WTC11 (cell line): ENCODE measurements at regions not wholly inside any gene's neighbourhood (a gene's known extent, or its start where the extent isn't known, plus 50 kb on each side); places are given as distances from the start of the nearest gene placed in this dataset.
"Not testable (repeated sequence)": the region's sequence is repeated elsewhere in the genome, so short reads cannot be mapped to it uniquely, and the experiment has no call there.

Source experiments
- ATAC-seq: fragments of 200-7000 bp; cut with Tn5 transposase; 2 replicates; pipeline ENCODE4 v1.10.0; 2021; ENCODE audit warnings: mild to moderate bottlenecking, moderate library complexity
- CTCF ChIA-PET: fragments of 300-600 bp; sonication (Branson Sonifier 250); formaldehyde crosslinking; loops from one replicate; lab custom pipeline; 2021; ENCODE audit warnings: antibody characterized with exemption; lab: Charles Lee
- POLR2A ChIA-PET: fragments of 350-600 bp; sonication (Branson Sonifier 250); formaldehyde crosslinking; loops from one replicate; lab custom pipeline; 2021; ENCODE audit warnings: antibody characterized with exemption; lab: Charles Lee
- DNase-seq: peaks from one replicate; pipeline ENCODE4 v3.0.0; 2021; ENCODE audit warnings: low spot score
- H3K27ac Mint-ChIP-seq: 2 replicates; pipeline ENCODE4 v1.8.0; 2021; ENCODE audit warnings: mixed read lengths
- H3K27me3 Mint-ChIP-seq: 2 replicates; pipeline ENCODE4 v1.8.0; 2021; ENCODE audit warnings: low read depth, mild to moderate bottlenecking, moderate library complexity, mixed read lengths
- H3K36me3 Mint-ChIP-seq: 2 replicates; pipeline ENCODE4 v1.8.0; 2021; ENCODE audit warnings: mixed read lengths
- H3K4me1 Mint-ChIP-seq: 2 replicates; pipeline ENCODE4 v1.8.0; 2022; ENCODE audit warnings: mixed read lengths
- H3K4me3 Mint-ChIP-seq: 2 replicates; pipeline ENCODE4 v1.8.0; 2021; ENCODE audit warnings: mild to moderate bottlenecking, moderate library complexity, mixed read lengths
- H3K9me3 Mint-ChIP-seq: 2 replicates; pipeline ENCODE4 v1.8.0; 2021; ENCODE audit warnings: mixed read lengths
- CREM ChIP-seq: sonication (generic); formaldehyde crosslinking; IDR thresholded peaks from 2 replicates; pipeline ENCODE4 v1.8.1; 2022; ENCODE audit warnings: mild to moderate bottlenecking, missing genetic modification reagents, moderate library complexity
- GABPB1 ChIP-seq: sonication (generic); formaldehyde crosslinking; IDR thresholded peaks from 2 replicates; pipeline ENCODE4 v1.8.1; 2023; ENCODE audit warnings: mild to moderate bottlenecking, missing genetic modification reagents

DNA sequence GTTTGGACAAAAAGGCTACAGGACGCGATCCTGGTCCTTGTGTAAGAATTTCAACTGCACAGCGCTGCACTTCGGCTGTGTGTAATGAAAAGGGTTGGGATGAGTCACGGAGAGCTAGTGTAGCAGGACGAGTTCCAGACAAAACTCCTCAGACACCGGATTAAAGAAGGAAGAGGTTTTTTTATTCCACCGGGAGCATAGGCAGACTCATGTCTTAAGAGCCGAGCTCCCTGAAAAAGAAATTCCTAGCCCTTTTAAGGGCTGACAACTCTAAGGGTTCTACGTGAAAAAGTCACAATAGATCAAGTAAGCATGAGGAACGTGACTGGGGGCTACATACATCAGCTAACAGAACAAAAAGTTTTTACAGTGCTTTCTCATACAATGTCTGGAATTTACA is 54.8 kb upstream of the FAM90A1 start:
- POLR2A ChIA-PET, H3K4me3 Mint-ChIP-seq, H3K27me3 Mint-ChIP-seq, H3K9me3 Mint-ChIP-seq, H3K36me3 Mint-ChIP-seq, ATAC-seq, H3K27ac Mint-ChIP-seq, DNase-seq: not testable (repeated sequence)
- CTCF ChIA-PET: interaction anchor here (0.9 kb wide), 1 partner anchor 38 kb away, joined by 3 read pairs; no protein-coding TSS in a partner anchor
- H3K4me1 Mint-ChIP-seq: peaks cover 51% of the 10 kb centered on the region

DNA sequence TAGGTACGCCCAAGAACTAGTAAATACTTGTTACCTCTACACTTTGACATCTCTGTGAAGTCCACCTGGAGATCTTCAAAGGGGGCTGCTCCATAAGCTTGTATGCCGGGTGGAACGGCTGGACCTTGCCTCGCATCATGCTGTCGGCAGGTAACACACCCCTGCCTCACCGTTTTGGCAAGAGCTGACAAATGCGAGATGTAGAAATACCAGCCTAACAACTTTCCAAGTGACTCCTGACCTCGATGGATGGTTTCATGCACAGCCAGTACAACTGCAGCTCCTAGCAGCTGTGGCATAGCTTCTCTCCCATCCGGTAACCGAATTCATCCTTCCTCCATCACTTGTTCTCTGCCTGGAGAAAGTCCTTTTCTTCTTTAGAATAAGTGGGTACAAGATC is 58.3 kb upstream of the FAM90A1 start:
- peaks cover 22% of the 10 kb centered on the region for H3K4me1 Mint-ChIP-seq
- H3K27me3 Mint-ChIP-seq, H3K27ac Mint-ChIP-seq, ATAC-seq, H3K4me3 Mint-ChIP-seq, H3K36me3 Mint-ChIP-seq, DNase-seq, H3K9me3 Mint-ChIP-seq, POLR2A ChIA-PET: not testable (repeated sequence)
- CTCF ChIA-PET: interaction anchor here (1.7 kb wide), 1 partner anchor 104 kb away, joined by 3 read pairs; no protein-coding TSS in a partner anchor

DNA sequence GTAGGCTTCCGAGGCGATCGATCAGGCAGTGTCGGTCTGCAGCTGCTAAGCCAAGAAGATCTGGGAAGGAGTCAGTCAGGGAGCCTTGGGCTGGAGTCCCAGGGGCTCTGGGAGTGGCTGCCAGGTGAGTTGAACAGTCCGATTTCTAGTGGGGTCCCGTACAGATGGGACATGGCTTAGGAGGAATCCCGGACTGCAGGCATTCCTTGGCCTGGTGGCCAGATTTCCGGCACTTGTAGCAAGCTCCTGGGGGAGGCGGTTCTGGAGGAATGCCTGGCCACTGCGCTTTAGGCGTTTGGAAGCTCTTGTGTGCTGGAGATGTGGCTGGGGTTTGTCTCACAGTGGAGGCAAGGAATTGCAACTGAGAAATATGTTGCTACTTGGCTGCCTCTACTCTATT is 64.3 kb upstream of the FAM90A1 start:
- CTCF ChIA-PET: not testable (repeated sequence)

DNA sequence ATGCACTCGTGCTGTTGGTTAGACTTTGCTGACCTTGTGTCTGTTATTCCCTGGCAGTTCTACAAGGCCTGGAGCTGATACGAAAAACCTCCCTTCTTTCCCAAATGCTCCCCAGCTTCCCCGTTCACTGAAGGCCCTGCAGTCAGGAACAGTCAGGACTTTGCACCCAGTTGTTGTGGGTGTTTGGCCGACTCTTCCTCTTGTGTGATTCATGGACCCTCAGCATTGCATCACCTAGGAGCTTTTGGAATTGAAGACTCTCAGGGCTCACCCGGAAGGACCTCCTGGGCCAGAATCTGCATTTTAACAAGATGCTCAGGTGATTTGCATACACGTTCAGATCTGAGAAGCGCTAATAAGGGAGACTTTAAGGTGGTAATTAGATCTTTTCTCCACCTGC is 67.2 kb upstream of the FAM90A1 start:
- peak; percentile 91 for TF ChIP-seq GABPB1 (CRISPR knock-in tag)
- H3K4me1 Mint-ChIP-seq, DNase-seq, ATAC-seq, CTCF ChIA-PET, H3K4me3 Mint-ChIP-seq, POLR2A ChIA-PET: not testable (repeated sequence)
- Mint-ChIP-seq H3K9me3 (peaks cover 42% of the 10 kb centered on the region), H3K36me3 (peaks cover 46% of the 10 kb centered on the region), H3K27ac (peak overlapping the region; percentile 70; the same call in 1 of the 2 replicates), H3K27me3 (peaks cover 17% of the 10 kb centered on the region)

More for the DNA sequence above, 64.3 kb upstream of the FAM90A1 start:
- H3K4me3 Mint-ChIP-seq, H3K27ac Mint-ChIP-seq, H3K4me1 Mint-ChIP-seq, DNase-seq, ATAC-seq, POLR2A ChIA-PET: not testable (repeated sequence)
- Mint-ChIP-seq H3K27me3 (peaks cover 17% of the 10 kb centered on the region), H3K36me3 (peaks cover 46% of the 10 kb centered on the region), H3K9me3 (peaks cover 42% of the 10 kb centered on the region)

DNA sequence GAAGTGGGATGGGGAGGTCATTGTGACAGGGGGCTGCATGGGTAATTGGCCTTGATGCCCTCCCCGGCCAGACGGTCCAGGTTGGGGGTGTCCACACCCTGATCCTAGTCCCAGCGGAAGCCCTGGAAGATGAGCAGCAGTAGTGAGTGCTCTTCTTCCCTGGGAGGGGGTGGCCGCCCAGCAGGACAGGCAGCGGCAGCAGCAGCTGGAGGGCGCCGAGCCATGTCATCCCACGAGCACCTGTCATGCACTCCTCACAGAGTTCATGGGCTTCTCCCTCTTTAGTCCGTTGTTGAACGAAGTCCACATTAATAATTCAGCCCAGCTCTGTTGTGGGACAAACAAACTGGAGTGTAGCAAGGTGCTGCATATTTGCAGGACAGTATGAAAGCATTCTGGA is 81.2 kb upstream of the FAM90A1 start:
- H3K27ac Mint-ChIP-seq, DNase-seq, H3K4me3 Mint-ChIP-seq, H3K4me1 Mint-ChIP-seq, H3K36me3 Mint-ChIP-seq, ATAC-seq, CTCF ChIA-PET, H3K9me3 Mint-ChIP-seq, POLR2A ChIA-PET: not testable (repeated sequence)
- peaks cover 17% of the 10 kb centered on the region for H3K27me3 Mint-ChIP-seq

DNA sequence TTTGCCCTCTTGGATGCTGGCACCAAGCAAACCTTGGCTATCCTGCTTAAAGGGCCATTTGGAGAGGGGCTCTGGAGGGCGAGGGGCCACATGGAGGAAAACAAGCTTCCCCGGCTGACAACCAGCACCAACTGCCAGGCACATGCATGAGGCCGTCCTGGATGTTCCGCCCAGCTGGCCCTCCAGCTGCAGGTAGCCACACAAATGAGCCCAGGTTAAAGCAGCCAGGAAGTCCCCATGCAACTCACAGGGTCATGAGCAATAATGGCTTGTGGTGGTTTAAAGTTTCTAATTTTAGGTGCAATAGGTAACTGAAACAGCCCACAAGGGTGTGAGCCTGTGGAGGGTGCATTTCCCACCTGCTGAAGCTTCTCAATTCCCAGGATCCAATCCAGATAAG is 88.6 kb upstream of the FAM90A1 start:
- H3K27ac Mint-ChIP-seq, DNase-seq, CTCF ChIA-PET, H3K27me3 Mint-ChIP-seq, H3K36me3 Mint-ChIP-seq, H3K4me3 Mint-ChIP-seq, POLR2A ChIA-PET, H3K9me3 Mint-ChIP-seq, ATAC-seq: not testable (repeated sequence)
- H3K4me1 Mint-ChIP-seq: peaks cover 24% of the 10 kb centered on the region

DNA sequence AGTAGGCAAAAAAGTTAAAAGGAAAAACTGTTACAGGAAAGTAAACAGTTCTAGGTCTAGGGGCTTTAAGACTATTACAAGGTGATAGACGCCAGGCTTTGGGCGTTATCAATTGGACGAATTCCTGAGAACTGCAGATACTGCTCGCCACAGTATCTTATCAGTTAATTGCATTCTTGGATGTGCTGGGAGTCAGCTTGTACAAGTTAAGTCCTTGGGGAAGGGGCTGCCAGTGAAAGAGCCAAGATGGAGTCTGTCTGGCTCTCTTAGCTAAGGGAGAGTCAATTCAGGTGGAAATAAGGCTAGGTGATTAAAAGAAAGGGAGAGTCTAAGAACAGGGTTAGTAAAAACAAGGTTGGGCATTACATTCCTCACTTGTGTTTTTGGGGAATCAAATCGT is 90.3 kb upstream of the FAM90A1 start:
- POLR2A ChIA-PET, CTCF ChIA-PET: not testable (repeated sequence)

DNA sequence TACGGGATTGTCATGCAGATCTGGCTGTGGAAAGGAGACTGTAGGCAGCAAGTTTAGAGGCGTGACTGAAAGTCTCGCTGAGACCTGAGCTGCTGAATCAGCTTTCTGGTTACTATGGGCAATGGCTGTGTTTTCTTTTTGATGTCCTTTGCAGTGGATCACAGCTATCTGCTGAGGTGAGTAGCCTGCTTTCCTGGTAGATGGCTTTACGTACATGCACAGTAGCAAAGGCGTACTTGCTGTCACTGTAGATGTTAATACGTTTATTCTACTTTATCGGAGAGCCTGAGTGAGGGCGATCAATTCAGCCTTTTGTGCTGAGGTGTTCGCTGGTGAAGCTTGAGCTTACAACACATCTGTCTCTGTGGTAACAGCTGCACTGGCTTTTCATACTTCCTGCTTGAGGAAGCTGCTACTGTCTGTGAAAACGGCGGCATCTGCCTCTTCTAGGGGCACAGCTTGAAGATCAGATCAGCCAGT is 92.9 kb upstream of the FAM90A1 start:
- CTCF ChIA-PET: interaction anchor here (1.6 to 2.6 kb wide), 2 partner anchors 38 to 70 kb away, joined by 3 to 9 read pairs; no protein-coding TSS in a partner anchor
- DNase-seq: peak; percentile 28
- ATAC-seq, H3K9me3 Mint-ChIP-seq, POLR2A ChIA-PET, H3K36me3 Mint-ChIP-seq: not testable (repeated sequence)
- Mint-ChIP-seq H3K27ac (peak overlapping the region; percentile 82), H3K4me3 (peak overlapping the region; percentile 42), H3K4me1 (peaks cover 55% of the 10 kb centered on the region), H3K27me3 (peaks cover 13% of the 10 kb centered on the region)
- 0 out of 2 replicates have a peak, but pooled peaks have one; percentile 25 for TF ChIP-seq CREM (CRISPR knock-in tag)

More for the DNA sequence above, 90.3 kb upstream of the FAM90A1 start:
- not testable (repeated sequence) for ATAC-seq, H3K4me3 Mint-ChIP-seq, H3K27me3 Mint-ChIP-seq, H3K36me3 Mint-ChIP-seq, H3K9me3 Mint-ChIP-seq, DNase-seq, H3K27ac Mint-ChIP-seq
- H3K4me1 Mint-ChIP-seq: peaks cover 41% of the 10 kb centered on the region

DNA sequence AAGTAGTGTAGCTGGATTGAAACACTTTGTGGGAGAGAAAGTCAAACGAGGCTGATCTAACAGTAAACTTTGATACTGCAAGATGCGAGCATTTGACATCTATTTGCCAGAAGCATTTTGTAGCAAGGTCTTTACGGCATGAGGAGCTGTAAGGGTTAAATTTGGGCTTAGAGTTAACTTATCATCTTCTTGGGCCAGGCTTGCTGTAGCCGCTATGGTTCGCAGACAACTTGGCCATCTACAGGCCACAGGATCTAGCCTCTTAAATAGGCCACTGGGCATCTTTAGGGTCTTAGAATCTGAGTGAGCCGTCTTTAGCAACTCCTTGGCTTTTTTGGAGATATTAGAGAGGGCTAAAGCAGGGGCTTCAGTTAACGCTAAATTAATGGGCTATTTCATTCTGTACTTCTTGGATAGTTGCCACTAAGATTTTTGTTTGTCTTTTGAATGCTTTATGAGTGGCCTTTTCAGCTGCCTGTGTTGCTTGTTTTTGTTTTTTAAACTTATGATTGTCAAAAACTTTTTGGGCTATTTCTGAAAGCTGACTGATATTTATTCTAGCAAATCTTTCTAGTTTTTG is 93.5 kb upstream of the FAM90A1 start:
- peaks cover 13% of the 10 kb centered on the region for H3K27me3 Mint-ChIP-seq
- POLR2A ChIA-PET, DNase-seq, H3K9me3 Mint-ChIP-seq, ATAC-seq, H3K36me3 Mint-ChIP-seq: not testable (repeated sequence)
- peak overlapping the region; percentile 42 for H3K4me3 Mint-ChIP-seq
- H3K4me1 Mint-ChIP-seq: peaks cover 55% of the 10 kb centered on the region
- H3K27ac Mint-ChIP-seq: peak overlapping the region; percentile 82
- CTCF ChIA-PET: interaction anchor here (1.6 to 2.6 kb wide), 2 partner anchors 39 to 69 kb away, joined by 3 to 9 read pairs; no protein-coding TSS in a partner anchor

DNA sequence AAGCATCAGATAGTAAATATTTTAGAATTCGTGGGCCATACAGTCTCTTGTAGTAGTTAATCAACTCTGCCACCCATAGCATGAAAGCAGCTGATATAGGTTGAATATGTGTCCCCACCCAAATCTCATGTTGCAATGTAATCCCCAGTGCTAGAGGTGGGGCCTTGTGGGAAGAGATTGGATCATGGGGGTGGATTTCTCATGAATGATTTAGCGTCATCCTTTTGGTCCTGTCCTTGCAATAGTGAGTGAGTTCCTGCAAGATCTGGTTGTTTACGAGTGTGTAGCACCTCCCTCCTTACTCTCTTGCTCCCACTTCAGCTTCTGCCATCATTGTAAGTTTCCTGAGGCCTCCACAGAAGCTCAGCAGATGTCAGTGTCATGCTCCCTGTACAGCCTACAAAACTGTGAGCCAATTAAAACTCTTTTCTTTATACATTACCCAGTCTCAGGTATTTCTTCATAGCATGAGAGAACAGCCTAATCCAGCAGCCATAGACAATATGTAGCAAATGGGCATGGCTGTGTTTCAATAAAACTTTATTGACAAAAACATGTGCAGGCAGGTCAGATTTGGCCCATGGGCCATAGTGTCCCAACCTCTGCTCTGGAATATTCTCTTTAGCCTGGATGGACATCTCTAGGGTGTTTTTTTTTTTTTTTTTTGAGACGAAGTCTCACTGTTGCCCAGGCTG is 97.9 kb upstream of the FAM90A1 start:
- peaks cover 22% of the 10 kb centered on the region for H3K9me3 Mint-ChIP-seq

DNA sequence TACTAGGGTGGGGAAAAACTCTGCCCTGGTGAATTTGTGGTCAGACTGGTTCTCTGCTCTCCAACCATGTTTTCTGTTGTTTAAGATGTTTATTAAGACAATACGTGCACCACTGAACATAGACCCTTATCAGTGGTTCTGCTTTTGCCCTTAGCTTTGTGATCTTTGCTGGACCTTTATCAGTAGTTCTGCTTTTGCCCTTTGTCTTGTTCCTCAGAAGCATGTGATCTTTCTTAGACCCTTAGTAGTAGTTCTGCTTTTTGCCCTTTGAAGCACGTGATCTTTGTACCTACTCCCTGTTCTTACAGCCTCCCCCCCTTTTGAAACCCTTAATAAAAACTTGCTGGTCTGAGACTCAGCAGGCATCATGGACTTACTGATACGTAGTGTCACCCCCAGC is 101.4 kb upstream of the FAM90A1 start:
- POLR2A ChIA-PET, H3K4me3 Mint-ChIP-seq, H3K4me1 Mint-ChIP-seq, ATAC-seq, DNase-seq, CTCF ChIA-PET, H3K27me3 Mint-ChIP-seq, H3K27ac Mint-ChIP-seq: not testable (repeated sequence)
- H3K36me3 Mint-ChIP-seq: peaks cover 15% of the 10 kb centered on the region
- H3K9me3 Mint-ChIP-seq: peaks cover 22% of the 10 kb centered on the region

More for the DNA sequence above, 97.9 kb upstream of the FAM90A1 start:
- Mint-ChIP-seq H3K27me3 (peaks cover 13% of the 10 kb centered on the region), H3K4me1 (peaks cover 38% of the 10 kb centered on the region), H3K36me3 (peaks cover 15% of the 10 kb centered on the region)
- H3K4me3 Mint-ChIP-seq, DNase-seq, POLR2A ChIA-PET, CTCF ChIA-PET, ATAC-seq, H3K27ac Mint-ChIP-seq: not testable (repeated sequence)
